ENCODE measurements at regions not wholly inside any gene's neighbourhood (a gene's known extent, or its start where the extent isn't known, plus 50 kb on each side); places are given as distances from the start of the nearest gene placed in this dataset.
"Not testable (repeated sequence)": the region's sequence is repeated elsewhere in the genome, so short reads cannot be mapped to it uniquely, and the experiment has no call there.

DNA sequence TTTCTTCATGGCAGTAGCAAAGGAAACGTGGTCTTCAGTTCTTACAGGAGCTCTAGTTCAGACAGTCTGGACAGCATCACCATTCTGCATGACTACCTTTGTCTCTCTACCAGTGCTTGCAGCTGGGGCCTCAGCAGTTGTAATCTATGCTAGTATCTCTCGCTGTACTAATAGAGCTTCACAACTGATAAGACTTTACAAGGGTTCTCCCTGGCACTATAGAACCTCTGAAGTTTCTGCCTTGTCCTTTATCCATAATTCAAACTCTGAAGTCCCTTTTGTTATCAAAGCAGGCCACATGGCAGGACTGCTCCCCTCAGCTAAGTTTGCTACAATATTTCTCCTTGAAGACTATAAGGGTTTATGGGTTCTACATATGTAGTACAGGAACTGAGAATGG is 842.1 kb upstream of the ADGRB3 start:
- no peaks in the 10 kb centered on the region for H3K9me3 ChIP-seq
- H3K36me3 ChIP-seq, result no peaks in the 10 kb centered on the region
- no peak overlapping the region for H3K4me3 ChIP-seq

GRCh38 chr6:67790569-67790968 is 844.5 kb upstream of the ADGRB3 start:
- no peak for DNase-seq
- Histone ChIP-seq H3K27me3 (no peaks in the 10 kb centered on the region), H3K4me3 (no peak overlapping the region), H3K9me3 (no peaks in the 10 kb centered on the region), H3K36me3 (no peaks in the 10 kb centered on the region)

More for the DNA sequence above, 842.1 kb upstream of the ADGRB3 start:
- no peaks in the 10 kb centered on the region for H3K27me3 ChIP-seq
- DNase-seq, result no peak

GRCh38 chr6:67787119-67787518 is 848.0 kb upstream of the ADGRB3 start:
- H3K27me3 ChIP-seq, H3K4me3 ChIP-seq, DNase-seq, H3K36me3 ChIP-seq, H3K9me3 ChIP-seq: not testable (repeated sequence)

- DNase-seq, result no peak
- H3K36me3 ChIP-seq, result no peaks in the 10 kb centered on the region
- H3K4me3 ChIP-seq, result no peak overlapping the region
- no peaks in the 10 kb centered on the region for H3K27me3 ChIP-seq
- H3K9me3 ChIP-seq, result no peaks in the 10 kb centered on the region
These were observed 855.2 kb upstream of the ADGRB3 start for GRCh38 chr6:67779876-67780275.

DNA sequence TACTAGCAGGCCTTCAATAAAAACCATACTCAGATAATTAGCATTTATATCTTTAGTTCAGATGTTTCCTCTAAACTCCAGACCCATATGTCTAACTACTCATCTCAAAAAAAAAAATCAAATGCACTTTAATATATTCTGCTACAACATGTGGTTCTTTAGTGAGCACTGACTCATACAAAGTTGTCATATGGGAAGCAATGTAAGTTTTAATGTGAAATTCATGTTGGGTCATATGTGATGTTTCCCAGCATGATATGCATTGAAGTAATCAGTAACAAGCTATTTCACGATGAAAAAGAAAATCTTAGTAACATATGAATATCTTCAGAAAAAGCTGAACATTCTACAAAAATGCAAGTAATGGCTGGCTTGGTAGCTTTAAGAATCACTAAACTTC is 859.7 kb upstream of the ADGRB3 start:
- Histone ChIP-seq H3K4me3 (no peak overlapping the region), H3K9me3 (no peaks in the 10 kb centered on the region), H3K27me3 (no peaks in the 10 kb centered on the region; the same call in 1 of the 2 replicates), H3K36me3 (no peaks in the 10 kb centered on the region)
- no peak for DNase-seq

GRCh38 chr6:67768972-67769371 is 866.1 kb upstream of the ADGRB3 start:
- Histone ChIP-seq H3K9me3 (no peaks in the 10 kb centered on the region), H3K36me3 (no peaks in the 10 kb centered on the region), H3K27me3 (no peaks in the 10 kb centered on the region; the same call in 1 of the 2 replicates), H3K4me3 (no peak overlapping the region)
- DNase-seq, result no peak

DNA sequence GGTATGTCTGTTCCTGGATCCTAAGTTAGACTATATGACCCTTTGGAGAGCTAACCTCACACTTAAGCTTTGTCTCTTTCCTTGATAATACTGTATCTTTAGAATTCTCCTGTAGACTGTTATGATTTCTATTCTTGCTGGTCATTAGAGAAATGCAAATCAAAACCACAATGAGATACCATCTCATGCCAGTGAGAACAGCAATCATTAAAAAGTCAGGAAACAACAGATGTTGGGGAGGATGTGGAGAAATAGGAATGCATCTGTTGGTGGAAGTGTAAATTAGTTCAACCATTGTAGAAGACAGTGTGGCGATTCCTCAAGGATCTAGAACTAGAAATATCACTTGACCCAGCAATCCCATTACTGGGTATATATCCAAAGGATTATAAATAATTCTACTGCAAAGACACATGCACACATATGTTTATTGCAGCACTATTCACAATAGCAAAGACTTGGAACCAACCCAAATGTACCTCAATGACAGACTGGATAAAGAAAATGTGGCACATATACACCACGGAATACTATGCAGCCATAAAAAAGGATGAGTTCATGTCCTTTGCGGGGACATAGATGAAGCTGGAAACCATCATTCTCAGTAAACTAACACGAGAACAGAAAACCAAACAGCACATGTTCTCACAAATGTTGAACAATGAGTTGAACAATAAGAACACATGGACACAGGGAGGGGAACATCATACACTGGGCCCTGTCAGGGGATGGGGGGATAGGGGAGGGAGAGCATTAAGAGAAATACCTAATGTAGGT is 867.8 kb upstream of the ADGRB3 start:
- H3K4me3 ChIP-seq, H3K27me3 ChIP-seq, H3K36me3 ChIP-seq, H3K9me3 ChIP-seq, DNase-seq: not testable (repeated sequence)

- H3K4me3 ChIP-seq, result no peak overlapping the region
- no peaks in the 10 kb centered on the region for H3K9me3 ChIP-seq
- no peaks in the 10 kb centered on the region for H3K27me3 ChIP-seq
- no peak for DNase-seq
- H3K36me3 ChIP-seq, result no peaks in the 10 kb centered on the region
These were observed 869.0 kb upstream of the ADGRB3 start for GRCh38 chr6:67766057-67766456.

DNA sequence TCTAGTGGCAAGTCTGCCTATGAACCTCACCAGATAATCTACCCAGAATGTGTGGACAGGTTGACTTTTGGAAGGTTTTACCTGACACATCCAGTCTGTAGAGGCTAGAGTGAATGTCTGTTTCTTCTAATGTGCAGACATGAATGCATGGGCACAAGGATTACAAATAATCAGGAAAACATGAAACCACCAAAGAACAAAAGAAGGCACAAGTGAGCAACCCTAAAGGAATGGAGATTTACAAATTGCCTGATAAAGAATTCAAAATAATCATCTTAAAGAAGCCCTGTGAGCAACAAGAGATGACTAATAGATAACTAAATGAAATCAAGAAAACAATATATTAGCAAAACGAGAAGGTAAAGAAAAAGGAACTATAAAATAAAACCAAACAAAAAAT is 876.1 kb upstream of the ADGRB3 start:
- H3K36me3 ChIP-seq, result no peaks in the 10 kb centered on the region
- no peak for DNase-seq
- H3K27me3 ChIP-seq, result no peaks in the 10 kb centered on the region
- H3K4me3 ChIP-seq, result no peak overlapping the region
- H3K9me3 ChIP-seq, result no peaks in the 10 kb centered on the region; the same call in 1 of the 2 replicates

DNA sequence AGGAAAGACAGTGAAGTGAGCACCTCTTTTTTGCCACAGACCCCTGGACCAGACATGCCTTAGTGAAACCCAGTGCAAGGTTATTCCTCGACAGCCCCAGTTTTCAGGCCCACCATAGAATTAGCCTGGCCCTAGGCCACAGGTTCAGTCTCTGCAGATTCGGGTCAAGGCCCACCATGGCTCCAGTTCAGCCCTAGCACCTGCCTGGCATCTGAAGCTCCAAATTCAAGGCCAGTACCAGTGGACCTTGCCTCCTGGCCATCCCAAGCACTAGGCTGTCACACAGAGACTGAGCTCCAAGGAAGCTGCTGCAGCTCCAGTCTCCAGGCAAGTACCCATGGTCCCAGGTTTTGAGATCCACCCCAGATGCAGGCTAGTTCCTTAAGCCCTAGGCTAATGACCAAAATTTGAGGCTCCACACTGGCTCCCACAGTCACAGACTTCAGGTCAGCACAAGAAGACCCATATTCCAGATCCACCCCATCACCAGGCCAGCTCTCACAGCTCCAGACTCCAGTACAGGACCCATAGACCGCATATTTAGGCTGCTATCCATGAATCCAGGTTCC is 877.5 kb upstream of the ADGRB3 start:
- no peaks in the 10 kb centered on the region; the same call in 1 of the 2 replicates for H3K27me3 ChIP-seq
- no peak overlapping the region for H3K4me3 ChIP-seq
- H3K9me3 ChIP-seq, result no peaks in the 10 kb centered on the region; the same call in 1 of the 2 replicates
- H3K36me3 ChIP-seq, result no peaks in the 10 kb centered on the region
- no peak for DNase-seq

DNA sequence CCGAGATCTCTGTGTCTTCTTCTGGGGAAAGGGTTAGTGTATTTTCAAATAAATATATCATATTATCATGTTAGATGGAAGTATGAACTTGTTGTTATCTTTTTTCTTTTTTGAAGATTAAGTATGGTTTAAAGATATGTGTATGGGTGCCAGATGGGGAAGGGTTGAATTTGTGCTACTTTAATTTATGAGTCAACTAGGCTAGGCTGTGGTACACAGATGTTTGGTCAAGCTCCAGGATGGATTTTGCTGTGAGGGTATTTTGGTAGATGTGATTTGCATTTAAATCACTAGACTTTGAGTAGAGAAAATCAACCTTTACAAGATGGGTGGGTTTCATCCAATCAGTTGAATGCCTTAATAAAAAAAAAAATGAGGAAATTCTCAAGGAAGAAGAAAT is 886.6 kb upstream of the ADGRB3 start:
- Histone ChIP-seq H3K9me3 (no peaks in the 10 kb centered on the region), H3K4me3 (no peak overlapping the region), H3K36me3 (no peaks in the 10 kb centered on the region), H3K27me3 (no peaks in the 10 kb centered on the region; the same call in 1 of the 2 replicates)
- DNase-seq, result no peak

GRCh38 chr6:67736816-67737215 is 898.3 kb upstream of the ADGRB3 start:
- no peak overlapping the region for H3K4me3 ChIP-seq
- DNase-seq, result no peak
- no peaks in the 10 kb centered on the region for H3K27me3 ChIP-seq
- no peaks in the 10 kb centered on the region for H3K36me3 ChIP-seq
- H3K9me3 ChIP-seq, result no peaks in the 10 kb centered on the region

DNA sequence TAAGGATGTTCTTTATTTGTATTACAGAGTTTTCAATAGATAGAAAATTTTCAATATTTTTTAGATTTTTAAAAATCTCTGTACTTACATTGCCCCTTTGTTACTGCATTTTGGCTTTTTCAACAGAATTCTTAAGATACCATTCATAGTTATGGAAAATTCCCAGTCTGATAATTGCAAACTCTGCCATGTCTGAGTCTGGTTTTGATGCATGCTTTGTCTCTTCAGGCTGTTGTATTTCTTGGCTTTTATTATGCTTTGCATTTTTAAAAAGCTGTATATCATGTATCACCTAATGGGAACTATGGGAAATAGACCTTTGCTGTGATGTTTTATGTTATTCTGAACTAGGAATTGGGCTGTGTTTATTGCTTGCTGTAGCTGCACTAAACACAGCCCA is 898.9 kb upstream of the ADGRB3 start:
- H3K36me3 ChIP-seq, result no peaks in the 10 kb centered on the region
- no peaks in the 10 kb centered on the region; the same call in 1 of the 2 replicates for H3K9me3 ChIP-seq
- H3K27me3 ChIP-seq, result no peaks in the 10 kb centered on the region
- H3K4me3 ChIP-seq, result no peak overlapping the region
- DNase-seq, result no peak

GRCh38 chr6:67735623-67736022 is 899.5 kb upstream of the ADGRB3 start:
- no peaks in the 10 kb centered on the region for H3K27me3 ChIP-seq
- no peak for DNase-seq
- H3K36me3 ChIP-seq, result no peaks in the 10 kb centered on the region
- H3K4me3 ChIP-seq, result no peak overlapping the region
- no peaks in the 10 kb centered on the region; the same call in 1 of the 2 replicates for H3K9me3 ChIP-seq

GRCh38 chr6:67722861-67723261 is 912.2 kb upstream of the ADGRB3 start:
- Histone ChIP-seq H3K36me3 (no peaks in the 10 kb centered on the region), H3K27me3 (no peaks in the 10 kb centered on the region), H3K9me3 (peaks cover 1% of the 10 kb centered on the region; the same call in 1 of the 2 replicates), H3K4me3 (no peak overlapping the region)
- DNase-seq, result no peak

GRCh38 chr6:67717281-67717680 is 917.8 kb upstream of the ADGRB3 start:
- no peaks in the 10 kb centered on the region for H3K36me3 ChIP-seq
- no peak overlapping the region for H3K4me3 ChIP-seq
- no peaks in the 10 kb centered on the region for H3K27me3 ChIP-seq
- no peak for DNase-seq
- H3K9me3 ChIP-seq, result peaks cover 3% of the 10 kb centered on the region; the same call in 1 of the 2 replicates

- Histone ChIP-seq H3K9me3 (no peaks in the 10 kb centered on the region; the same call in 1 of the 2 replicates), H3K27me3 (no peaks in the 10 kb centered on the region), H3K36me3 (no peaks in the 10 kb centered on the region), H3K4me3 (no peak overlapping the region)
- DNase-seq, result no peak
These were observed 928.7 kb upstream of the ADGRB3 start for GRCh38 chr6:67706388-67706787.

GRCh38 chr6:67698534-67698933 is 936.5 kb upstream of the ADGRB3 start:
- H3K4me3 ChIP-seq, result no peak overlapping the region
- no peaks in the 10 kb centered on the region for H3K9me3 ChIP-seq
- no peaks in the 10 kb centered on the region for H3K36me3 ChIP-seq
- H3K27me3 ChIP-seq, result no peaks in the 10 kb centered on the region
- no peak for DNase-seq

All from MG63 (cell line).